ENCODE measurements at regions not wholly inside any gene's neighbourhood (a gene's known extent, or its start where the extent isn't known, plus 50 kb on each side); places are given as distances from the start of the nearest gene placed in this dataset.

GRCh38 chr18:75158465-75159237 is 50.3 kb downstream of the PTGR3 start:
- no peak for DNase-seq (ENCODE audit: low read depth, low spot score)
- no peaks in the 10 kb centered on the region for H3K36me3 ChIP-seq (ENCODE audit: insufficient read depth, low read length)
- TF ChIP-seq EZH2 (IDR thresholded peaks at IDR 0.05) (no peak), FOXP2 (optimal IDR thresholded peaks at IDR 0.05; ENCODE audit: control extremely low read depth, extremely low read length, insufficient read depth) (no peak), POLR2AphosphoS5 (IDR thresholded peaks at IDR 0.05; ENCODE audit: borderline replicate concordance, low read depth, low read length) (no peak)
- no peaks in the 10 kb centered on the region for H3K9me3 ChIP-seq (ENCODE audit: low read depth, low read length)
- no peak overlapping the region for H3K9ac ChIP-seq (ENCODE audit: insufficient read length)
- H3K27ac ChIP-seq, result no peak overlapping the region
- no peak overlapping the region for H3K4me3 ChIP-seq

GRCh38 chr18:75157851-75158250 is 51.1 kb downstream of the PTGR3 start:
- no peak for TF ChIP-seq FOXP2 (optimal IDR thresholded peaks at IDR 0.05; ENCODE audit: control extremely low read depth, extremely low read length, insufficient read depth)
- TF ChIP-seq POLR2AphosphoS5 (IDR thresholded peaks at IDR 0.05; ENCODE audit: borderline replicate concordance, low read depth, low read length), result no peak
- TF ChIP-seq EZH2 (IDR thresholded peaks at IDR 0.05), result no peak

GRCh38 chr18:75157381-75157780 is 51.6 kb downstream of the PTGR3 start:
- Histone ChIP-seq H3K4me3 (no peak overlapping the region), H3K36me3 (ENCODE audit: insufficient read depth, low read length) (no peaks in the 10 kb centered on the region), H3K9me3 (ENCODE audit: low read depth, low read length) (no peaks in the 10 kb centered on the region), H3K27ac (no peak overlapping the region), H3K9ac (ENCODE audit: insufficient read length) (no peak overlapping the region)
- TF ChIP-seq FOXP2 (optimal IDR thresholded peaks at IDR 0.05; ENCODE audit: control extremely low read depth, extremely low read length, insufficient read depth) (no peak), EZH2 (IDR thresholded peaks at IDR 0.05) (no peak), POLR2AphosphoS5 (IDR thresholded peaks at IDR 0.05; ENCODE audit: borderline replicate concordance, low read depth, low read length) (no peak)
- DNase-seq (ENCODE audit: low read depth, low spot score), result no peak

More at GRCh38 chr18:75157851-75158250, 51.1 kb downstream of the PTGR3 start:
- Histone ChIP-seq H3K9ac (ENCODE audit: insufficient read length) (no peak overlapping the region), H3K27ac (no peak overlapping the region), H3K9me3 (ENCODE audit: low read depth, low read length) (no peaks in the 10 kb centered on the region), H3K36me3 (ENCODE audit: insufficient read depth, low read length) (no peaks in the 10 kb centered on the region), H3K4me3 (no peak overlapping the region)
- no peak for DNase-seq (ENCODE audit: low read depth, low spot score)

DNA sequence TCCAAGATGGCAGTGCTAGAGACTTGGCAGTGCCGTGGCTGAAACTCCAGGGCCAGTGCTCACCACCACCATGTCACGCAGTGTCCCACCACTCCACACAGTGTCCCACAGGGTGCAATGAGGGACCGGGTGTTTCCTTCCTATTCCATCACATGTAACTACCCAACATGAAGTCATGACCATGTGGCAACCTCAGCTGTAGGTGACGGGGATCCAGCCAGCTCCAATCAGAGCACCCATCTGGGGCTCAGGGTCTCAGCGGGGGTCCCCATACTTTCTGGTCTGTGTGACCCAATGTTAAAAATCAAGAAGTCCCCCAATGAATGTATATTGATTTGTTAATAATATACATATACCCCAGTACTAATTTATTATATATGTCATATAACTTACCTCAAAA is 52.1 kb downstream of the PTGR3 start:
- no peak overlapping the region for H3K27ac ChIP-seq
- TF ChIP-seq EZH2 (IDR thresholded peaks at IDR 0.05) (no peak), POLR2AphosphoS5 (IDR thresholded peaks at IDR 0.05; ENCODE audit: borderline replicate concordance, low read depth, low read length) (no peak), FOXP2 (optimal IDR thresholded peaks at IDR 0.05; ENCODE audit: control extremely low read depth, extremely low read length, insufficient read depth) (no peak)
- H3K36me3 ChIP-seq (ENCODE audit: insufficient read depth, low read length), result no peaks in the 10 kb centered on the region
- DNase-seq (ENCODE audit: low read depth, low spot score), result no peak
- no peak overlapping the region for H3K9ac ChIP-seq (ENCODE audit: insufficient read length)
- no peak overlapping the region for H3K4me3 ChIP-seq
- H3K9me3 ChIP-seq (ENCODE audit: low read depth, low read length), result no peaks in the 10 kb centered on the region

DNA sequence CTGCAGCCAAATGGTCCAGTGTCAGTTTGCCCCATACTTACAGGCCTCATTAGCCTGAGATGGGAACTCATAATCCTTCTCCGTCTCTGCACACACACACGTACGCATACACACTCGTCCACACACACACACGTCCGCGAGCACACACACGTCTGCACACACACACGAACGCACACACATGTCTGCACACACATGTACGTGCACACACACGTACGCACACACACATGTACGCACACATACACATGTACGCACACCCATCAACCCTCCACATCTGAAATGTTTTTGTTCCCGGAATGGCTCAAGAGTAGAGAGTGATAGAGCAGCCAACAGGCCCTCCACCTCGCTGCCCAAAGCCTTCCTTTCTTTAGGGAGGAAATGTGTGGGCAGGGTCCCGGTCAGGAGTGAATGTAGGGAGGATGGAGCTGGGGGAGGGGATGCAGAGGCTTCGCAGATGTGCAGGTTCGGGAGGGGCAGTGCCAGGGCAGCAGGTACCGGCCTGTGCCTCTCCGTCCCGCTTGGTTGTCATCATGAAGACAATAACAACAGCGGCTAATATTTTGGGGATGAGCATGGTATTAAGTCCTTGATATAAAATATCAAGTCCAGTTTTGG is 52.7 kb downstream of the PTGR3 start:
- no peak overlapping the region for H3K4me3 ChIP-seq
- H3K9ac ChIP-seq (ENCODE audit: insufficient read length), result no peak overlapping the region
- DNase-seq (ENCODE audit: low read depth, low spot score), result no peak
- TF ChIP-seq EZH2 (IDR thresholded peaks at IDR 0.05) (no peak), POLR2AphosphoS5 (IDR thresholded peaks at IDR 0.05; ENCODE audit: borderline replicate concordance, low read depth, low read length) (no peak), FOXP2 (optimal IDR thresholded peaks at IDR 0.05; ENCODE audit: control extremely low read depth, extremely low read length, insufficient read depth) (no peak)
- no peaks in the 10 kb centered on the region for H3K36me3 ChIP-seq (ENCODE audit: insufficient read depth, low read length)
- H3K9me3 ChIP-seq (ENCODE audit: low read depth, low read length), result no peaks in the 10 kb centered on the region
- no peak overlapping the region for H3K27ac ChIP-seq

- Histone ChIP-seq H3K27ac (no peak overlapping the region), H3K9me3 (ENCODE audit: low read depth, low read length) (no peaks in the 10 kb centered on the region), H3K9ac (ENCODE audit: insufficient read length) (no peak overlapping the region), H3K4me3 (no peak overlapping the region), H3K36me3 (ENCODE audit: insufficient read depth, low read length) (no peaks in the 10 kb centered on the region)
- TF ChIP-seq EZH2 (IDR thresholded peaks at IDR 0.05) (no peak), FOXP2 (optimal IDR thresholded peaks at IDR 0.05; ENCODE audit: control extremely low read depth, extremely low read length, insufficient read depth) (no peak), POLR2AphosphoS5 (IDR thresholded peaks at IDR 0.05; ENCODE audit: borderline replicate concordance, low read depth, low read length) (no peak)
- no peak for DNase-seq (ENCODE audit: low read depth, low spot score)
Measured at GRCh38 chr18:75154997-75155396, 53.9 kb downstream of the PTGR3 start.

GRCh38 chr18:75154259-75154658 is 54.7 kb downstream of the PTGR3 start:
- TF ChIP-seq POLR2AphosphoS5 (IDR thresholded peaks at IDR 0.05; ENCODE audit: borderline replicate concordance, low read depth, low read length) (no peak), FOXP2 (optimal IDR thresholded peaks at IDR 0.05; ENCODE audit: control extremely low read depth, extremely low read length, insufficient read depth) (no peak), EZH2 (IDR thresholded peaks at IDR 0.05) (no peak)
- no peak for DNase-seq (ENCODE audit: low read depth, low spot score)
- Histone ChIP-seq H3K9ac (ENCODE audit: insufficient read length) (no peak overlapping the region), H3K9me3 (ENCODE audit: low read depth, low read length) (no peaks in the 10 kb centered on the region), H3K4me3 (no peak overlapping the region), H3K36me3 (ENCODE audit: insufficient read depth, low read length) (no peaks in the 10 kb centered on the region), H3K27ac (no peak overlapping the region)

- no peak overlapping the region for H3K9ac ChIP-seq (ENCODE audit: insufficient read length)
- no peak for TF ChIP-seq FOXP2 (optimal IDR thresholded peaks at IDR 0.05; ENCODE audit: control extremely low read depth, extremely low read length, insufficient read depth)
- no peak for TF ChIP-seq POLR2AphosphoS5 (IDR thresholded peaks at IDR 0.05; ENCODE audit: borderline replicate concordance, low read depth, low read length)
- no peak for TF ChIP-seq EZH2 (IDR thresholded peaks at IDR 0.05)
- no peak overlapping the region for H3K27ac ChIP-seq
- no peaks in the 10 kb centered on the region for H3K9me3 ChIP-seq (ENCODE audit: low read depth, low read length)
- H3K4me3 ChIP-seq, result no peak overlapping the region
- H3K36me3 ChIP-seq (ENCODE audit: insufficient read depth, low read length), result no peaks in the 10 kb centered on the region
- DNase-seq (ENCODE audit: low read depth, low spot score), result no peak
Measured at GRCh38 chr18:75143851-75144250, 65.1 kb downstream of the PTGR3 start.
